Body of pancreas (tissue), 4 donors: ENCODE measurements at regions not wholly inside any gene's neighbourhood (a gene's known extent, or its start where the extent isn't known, plus 50 kb on each side); places are given as distances from the start of the nearest gene placed in this dataset.

Source experiments
- ATAC-seq: fragments of 150-250 bp; one replicate; pipeline ENCODE4 v1.9.1; 2016
- DNase-seq, 4 donors: peaks; one replicate each; pipeline ENCODE4 v3.0.0-alpha.2; 2019
- H3K27ac ChIP-seq, 4 donors: fragments of 200-600 bp; sonication (generic); 1 replicate in 3 of 4; 2 replicates in 1 of 4; pipeline versions ENCODE4 v1.5.1 to v1.6.1; 2016 to 2019; ENCODE audit warnings: mild to moderate bottlenecking in 1 of 4, mixed read lengths in 1 of 4, moderate library complexity in 1 of 4
- H3K27me3 ChIP-seq, 2 donors: fragments of 200-600 bp; sonication (generic); one replicate each; pipeline ENCODE4 v1.6.0; 2016; ENCODE audit warnings: mild to moderate bottlenecking in 1 of 2
- H3K36me3 ChIP-seq, 2 donors: fragments of 200-600 bp; sonication (generic); replicated peaks in 1 of 2; 2 replicates each; pipeline ENCODE4 v1.5.1; 2016; ENCODE audit warnings: low read depth in 2 of 2; ENCODE audit not compliant: insufficient read depth in 1 of 2
- H3K4me1 ChIP-seq: fragments of 200-600 bp; sonication (generic); one replicate; pipeline ENCODE4 v1.6.0; 2016
- H3K4me3 ChIP-seq, 2 donors: fragments of 200-600 bp; sonication (generic); 1 replicate in 1 of 2; 2 replicates in 1 of 2; pipeline ENCODE4 v1.5.1; 2016 to 2019
- H3K9me3 ChIP-seq, 3 donors: fragments of 200-600 bp; sonication (generic); 1 replicate in 2 of 3; 2 replicates in 1 of 3; pipeline ENCODE4 v1.5.1; 2016
- POLR2A ChIP-seq, 3 donors: fragments of 450-650 bp; IDR thresholded peaks; one replicate each; pipeline ENCODE4 v1.6.1; 2016; ENCODE audit warnings: antibody characterized with exemption in 3 of 3, mild to moderate bottlenecking in 2 of 3
- WGBS, 2 donors: methylation state at CpG; one replicate each; pipeline ENCODE4 v1.1.5; 2017; 5-methylcytosine and 5-hydroxymethylcytosine counted together
- intact Hi-C: fragments of 100-400 bp; cut with DNase I; formaldehyde crosslinking; loops from one replicate; pipeline ENCODE4 v1.15.1; 2023
- TF ChIP-seq, protein P1 (sequence below), 7 experiments: fragments of 450-650 bp in 4 of 7; fragments of 200-600 bp in 3 of 7; sonication (generic) in 3 of 7; IDR thresholded peaks; one replicate each; pipeline ENCODE4 v1.5.1; 2016 to 2019; ENCODE audit warnings: antibody characterized with exemption in 7 of 7

DNA sequence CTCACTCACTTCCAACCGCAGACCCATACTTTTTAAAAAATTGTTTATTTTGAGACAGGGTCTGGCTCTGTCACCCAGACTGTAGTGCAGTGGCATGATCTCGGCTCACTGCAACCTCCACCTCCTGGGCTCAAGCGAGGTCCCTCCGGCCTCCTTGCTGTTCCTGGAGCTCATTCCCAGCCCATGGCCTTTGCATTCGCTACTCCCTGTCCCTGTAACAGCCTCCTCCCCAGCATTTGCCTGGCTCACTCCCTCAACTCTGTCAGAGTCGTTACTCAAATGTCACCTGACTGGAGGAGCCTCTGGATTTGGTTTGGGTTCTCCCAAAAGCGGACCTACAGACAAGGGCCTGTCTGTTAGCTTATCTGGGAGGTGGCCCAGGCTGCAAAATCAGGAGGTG is 432.6 kb upstream of the PROK2 start:
- no peak overlapping the region for H3K4me3 ChIP-seq
- H3K9me3 ChIP-seq: no peaks in the 10 kb centered on the region
- ATAC-seq: no peak
- no peaks in the 10 kb centered on the region for H3K27me3 ChIP-seq
- no peaks in the 10 kb centered on the region for H3K4me1 ChIP-seq
- no peak overlapping the region for H3K27ac ChIP-seq
- intact Hi-C loops: no loop called here
- TF ChIP-seq, protein P1, sequence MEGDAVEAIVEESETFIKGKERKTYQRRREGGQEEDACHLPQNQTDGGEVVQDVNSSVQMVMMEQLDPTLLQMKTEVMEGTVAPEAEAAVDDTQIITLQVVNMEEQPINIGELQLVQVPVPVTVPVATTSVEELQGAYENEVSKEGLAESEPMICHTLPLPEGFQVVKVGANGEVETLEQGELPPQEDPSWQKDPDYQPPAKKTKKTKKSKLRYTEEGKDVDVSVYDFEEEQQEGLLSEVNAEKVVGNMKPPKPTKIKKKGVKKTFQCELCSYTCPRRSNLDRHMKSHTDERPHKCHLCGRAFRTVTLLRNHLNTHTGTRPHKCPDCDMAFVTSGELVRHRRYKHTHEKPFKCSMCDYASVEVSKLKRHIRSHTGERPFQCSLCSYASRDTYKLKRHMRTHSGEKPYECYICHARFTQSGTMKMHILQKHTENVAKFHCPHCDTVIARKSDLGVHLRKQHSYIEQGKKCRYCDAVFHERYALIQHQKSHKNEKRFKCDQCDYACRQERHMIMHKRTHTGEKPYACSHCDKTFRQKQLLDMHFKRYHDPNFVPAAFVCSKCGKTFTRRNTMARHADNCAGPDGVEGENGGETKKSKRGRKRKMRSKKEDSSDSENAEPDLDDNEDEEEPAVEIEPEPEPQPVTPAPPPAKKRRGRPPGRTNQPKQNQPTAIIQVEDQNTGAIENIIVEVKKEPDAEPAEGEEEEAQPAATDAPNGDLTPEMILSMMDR (IDR thresholded peaks at IDR 0.05): no peak
- no peak for TF ChIP-seq POLR2A (IDR thresholded peaks at IDR 0.05)
- WGBS, 2 donors: 82 to 83% methylated on average over 7 of the region's 7 CpGs
- DNase-seq: no peak
- H3K36me3 ChIP-seq: no peaks in the 10 kb centered on the region

DNA sequence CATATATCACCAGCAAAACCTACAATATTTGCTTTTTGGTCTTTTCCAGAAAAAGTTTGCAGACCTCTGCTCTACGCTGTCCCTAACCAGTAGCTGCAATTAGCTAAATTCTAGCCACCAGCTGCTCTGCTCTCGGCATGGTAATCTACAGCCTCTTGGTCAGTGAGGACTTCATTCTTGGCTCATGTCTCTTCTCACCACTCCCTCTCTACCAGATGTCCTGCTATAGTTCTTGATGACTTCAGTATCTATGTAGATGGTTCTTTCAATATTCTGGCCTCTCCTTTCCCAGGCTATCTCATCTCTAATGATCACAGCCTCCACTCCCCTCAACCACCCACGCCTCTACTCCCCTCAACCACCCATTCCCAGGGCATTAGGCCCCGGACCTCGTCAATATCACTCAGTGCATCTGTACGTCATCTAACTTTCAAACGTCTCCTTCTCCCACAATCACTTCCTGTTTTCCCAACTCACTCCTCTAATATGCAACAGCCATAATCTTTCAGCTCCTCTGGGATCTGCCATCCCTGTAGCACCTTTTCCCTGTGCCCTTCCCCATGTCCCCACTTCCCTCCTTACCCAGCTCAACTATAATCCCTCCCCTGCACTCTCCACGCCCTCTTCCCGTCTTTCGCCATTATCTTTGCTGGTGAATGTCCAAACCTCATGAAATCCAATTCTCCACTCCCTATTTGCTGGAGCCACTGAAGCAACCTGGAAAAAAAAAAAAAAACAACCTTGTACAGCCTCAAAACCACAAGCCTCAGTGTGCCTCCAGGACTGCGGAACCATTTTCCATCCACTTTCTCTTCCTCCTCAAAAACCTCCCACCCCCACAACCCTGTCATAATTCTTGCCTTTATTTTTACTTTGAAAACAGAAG is 429.4 kb upstream of the PROK2 start:
- no peaks in the 10 kb centered on the region for H3K36me3 ChIP-seq
- DNase-seq (no peak), ATAC-seq (no peak)
- no peaks in the 10 kb centered on the region for H3K27me3 ChIP-seq
- no peak overlapping the region for H3K27ac ChIP-seq
- intact Hi-C loops: no loop called here
- 63 to 78% methylated on average over 11 of the region's 11 CpGs for WGBS, 2 donors
- no peaks in the 10 kb centered on the region for H3K9me3 ChIP-seq
- TF ChIP-seq, protein P1 (IDR thresholded peaks at IDR 0.05): no peak
- no peak for TF ChIP-seq POLR2A (IDR thresholded peaks at IDR 0.05)
- H3K4me1 ChIP-seq: no peaks in the 10 kb centered on the region
- H3K4me3 ChIP-seq: no peak overlapping the region

DNA sequence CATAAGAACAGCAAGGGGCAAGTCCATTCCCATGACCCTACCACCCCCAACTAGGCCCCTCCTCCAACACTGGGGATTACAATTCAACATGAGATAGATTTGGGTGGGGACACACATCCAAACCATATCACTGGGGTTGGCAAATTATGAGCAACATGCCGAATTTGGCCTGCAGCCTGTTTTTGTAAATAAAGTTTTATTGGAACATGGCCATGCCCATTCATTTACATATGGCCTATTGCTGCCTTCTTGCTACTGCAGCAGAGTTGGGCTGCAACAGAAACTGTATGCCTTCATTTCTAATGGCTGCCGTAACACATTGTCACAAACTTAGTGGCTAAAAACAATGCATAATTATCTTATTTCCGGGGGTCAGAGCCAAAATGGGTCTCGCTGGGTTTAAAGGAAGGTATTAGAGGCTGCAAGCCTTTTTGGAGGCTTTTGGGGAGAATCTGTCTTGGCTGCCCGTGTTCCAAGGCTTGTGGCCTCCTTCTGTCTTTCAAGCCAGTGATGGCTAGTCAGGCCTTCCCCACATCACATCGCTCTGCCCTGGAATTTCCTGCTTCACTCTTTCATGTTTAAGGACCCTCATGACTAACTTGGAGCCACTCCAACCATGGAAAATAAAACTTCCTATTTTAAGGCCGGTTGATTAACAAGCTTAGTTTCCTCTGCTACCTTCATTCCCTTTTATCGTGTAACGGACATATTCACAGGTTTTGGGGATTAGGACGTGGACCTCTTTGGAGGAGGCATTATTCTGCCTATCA is 428.5 kb upstream of the PROK2 start:
- Histone ChIP-seq H3K4me3 (no peak overlapping the region), H3K27ac (no peak overlapping the region), H3K4me1 (no peaks in the 10 kb centered on the region), H3K36me3 (no peaks in the 10 kb centered on the region), H3K27me3 (no peaks in the 10 kb centered on the region), H3K9me3 (no peaks in the 10 kb centered on the region)
- ATAC-seq (no peak), DNase-seq (no peak)
- 74 to 82% methylated on average over 10 of the region's 10 CpGs for WGBS, 2 donors
- TF ChIP-seq POLR2A (IDR thresholded peaks at IDR 0.05): no peak
- TF ChIP-seq, protein P1 (IDR thresholded peaks at IDR 0.05): no peak
- intact Hi-C loops: no loop called here

DNA sequence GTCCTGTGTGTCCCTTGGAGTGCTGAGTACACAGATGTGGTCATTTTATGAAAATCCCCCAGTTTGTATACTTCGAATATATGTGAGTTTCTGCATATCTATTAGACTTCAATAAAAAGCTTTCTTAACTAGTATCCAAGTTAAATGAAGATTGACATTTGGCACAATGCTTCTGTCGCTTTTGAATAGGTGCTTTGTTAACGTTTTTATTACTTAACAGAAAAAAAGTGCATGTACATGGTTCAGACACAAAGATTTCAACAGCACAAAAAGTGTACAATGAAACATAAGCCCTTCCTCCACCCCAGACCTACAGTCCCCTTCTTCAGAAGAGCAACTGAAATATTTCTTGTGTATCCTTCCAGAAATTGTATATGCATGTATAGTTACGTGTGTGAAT is 427.4 kb upstream of the PROK2 start:
- no peak for TF ChIP-seq POLR2A (IDR thresholded peaks at IDR 0.05)
- TF ChIP-seq, protein P1 (IDR thresholded peaks at IDR 0.05): no peak
- WGBS, 2 donors: 56 to 60% methylated on average over 4 of the region's 4 CpGs
- Histone ChIP-seq H3K27ac (no peak overlapping the region), H3K4me3 (no peak overlapping the region), H3K36me3 (no peaks in the 10 kb centered on the region), H3K27me3 (no peaks in the 10 kb centered on the region), H3K4me1 (no peaks in the 10 kb centered on the region), H3K9me3 (no peaks in the 10 kb centered on the region)
- intact Hi-C loops: no loop called here
- DNase-seq (no peak), ATAC-seq (no peak)
